DOHH2 (cell line): ENCODE measurements at regions not wholly inside any gene's neighbourhood (a gene's known extent, or its start where the extent isn't known, plus 50 kb on each side); places are given as distances from the start of the nearest gene placed in this dataset.

Experiments
- H3F3A ChIP-seq: fragments of 200-600 bp; sonication (generic), shearing (Covaris generic); 2 replicates; pipeline ENCODE4 v1.6.0; 2016; ENCODE audit warnings: antibody characterized with exemption, mild to moderate bottlenecking; ENCODE audit not compliant: control insufficient read depth, insufficient read depth
- H3K27ac ChIP-seq: fragments of 200-600 bp; sonication (generic); 2 replicates; pipeline ENCODE4 v1.5.1; 2014; ENCODE audit warnings: low read depth, mild to moderate bottlenecking, low read length, moderate library complexity
- H3K27me3 ChIP-seq: fragments of 200-600 bp; sonication (generic); 2 replicates; pipeline ENCODE4 v1.6.1; 2014; ENCODE audit warnings: mild to moderate bottlenecking, low read length, mixed read lengths; ENCODE audit not compliant: control insufficient read depth
- H3K36me3 ChIP-seq: fragments of 200-600 bp; sonication (generic); 2 replicates; pipeline ENCODE4 v1.6.1; 2014; ENCODE audit warnings: mild to moderate bottlenecking, low read length, moderate library complexity, mixed read lengths; ENCODE audit not compliant: control insufficient read depth
- H3K4me1 ChIP-seq: fragments of 200-600 bp; sonication (generic); 2 replicates; pipeline ENCODE4 v1.6.1; 2014; ENCODE audit warnings: mild to moderate bottlenecking, low read length, mixed read lengths; ENCODE audit not compliant: control insufficient read depth
- H3K4me2 ChIP-seq: fragments of 200-600 bp; sonication (generic); 2 replicates; pipeline ENCODE4 v1.6.0; 2014; ENCODE audit warnings: mild to moderate bottlenecking, low read length, moderate library complexity
- H3K4me3 ChIP-seq: fragments of 200-600 bp; sonication (generic); 2 replicates; pipeline ENCODE4 v1.5.1; 2014; ENCODE audit warnings: mild to moderate bottlenecking, low read length, mixed read lengths
- H3K79me2 ChIP-seq: fragments of 200-600 bp; sonication (generic); 2 replicates; pipeline ENCODE4 v1.6.1; 2014; ENCODE audit warnings: mild to moderate bottlenecking, low read length, mixed read lengths; ENCODE audit not compliant: control insufficient read depth
- H3K9me2 ChIP-seq: fragments of 200-600 bp; sonication (generic); replicated peaks from 2 replicates; pipeline ENCODE4 v1.6.1; 2014; ENCODE audit warnings: mild to moderate bottlenecking, low read length, mixed read lengths; ENCODE audit not compliant: control insufficient read depth
- H3K9me3 ChIP-seq: fragments of 200-600 bp; sonication (generic); 2 replicates; pipeline ENCODE4 v1.6.1; 2014; ENCODE audit warnings: antibody characterized with exemption, low read length, mixed read lengths; ENCODE audit not compliant: control insufficient read depth, insufficient read depth
- H4K20me1 ChIP-seq: fragments of 200-600 bp; sonication (generic); 2 replicates; pipeline ENCODE4 v1.6.0; 2014; ENCODE audit warnings: low read depth, mild to moderate bottlenecking, antibody characterized with exemption, low read length, moderate library complexity; ENCODE audit not compliant: control insufficient read depth, insufficient read depth
- EZH2phosphoT487 ChIP-seq: fragments of 200-600 bp; sonication (generic); IDR thresholded peaks from 2 replicates; pipeline ENCODE4 v1.6.1; 2017; ENCODE audit warnings: borderline replicate concordance, mild to moderate bottlenecking, antibody characterized with exemption, low read length, moderate library complexity, mixed read lengths
- TF ChIP-seq, protein P1 (sequence below): fragments of 200-600 bp; sonication (generic); IDR thresholded peaks from one replicate; pipeline ENCODE4 v1.5.1; 2014; ENCODE audit warnings: antibody characterized with exemption, mild to moderate bottlenecking, low read depth, low read length; ENCODE audit not compliant: poor library complexity, severe bottlenecking

DNA sequence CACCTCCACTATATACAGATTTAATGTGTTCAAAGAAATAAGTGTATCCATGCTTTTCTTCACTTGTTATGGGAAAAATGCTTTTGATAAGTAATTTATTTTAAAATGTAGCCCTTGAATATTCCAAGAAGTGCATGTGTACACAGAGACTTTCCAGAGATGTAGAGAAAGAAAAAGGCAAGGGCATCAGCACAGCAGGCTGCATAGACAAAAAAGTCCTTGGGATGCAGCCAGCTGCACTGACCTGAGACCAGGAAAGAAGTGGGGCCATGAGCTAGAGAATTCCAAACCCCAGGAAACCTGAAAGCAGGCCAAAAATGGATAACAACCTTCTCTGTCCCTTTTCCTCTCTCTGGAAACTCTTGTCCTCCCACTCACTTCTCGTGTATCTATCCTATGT, 51.6 kb upstream of the PRDM8 start:
- no peak for TF ChIP-seq EZH2phosphoT487
- TF ChIP-seq, protein P1, sequence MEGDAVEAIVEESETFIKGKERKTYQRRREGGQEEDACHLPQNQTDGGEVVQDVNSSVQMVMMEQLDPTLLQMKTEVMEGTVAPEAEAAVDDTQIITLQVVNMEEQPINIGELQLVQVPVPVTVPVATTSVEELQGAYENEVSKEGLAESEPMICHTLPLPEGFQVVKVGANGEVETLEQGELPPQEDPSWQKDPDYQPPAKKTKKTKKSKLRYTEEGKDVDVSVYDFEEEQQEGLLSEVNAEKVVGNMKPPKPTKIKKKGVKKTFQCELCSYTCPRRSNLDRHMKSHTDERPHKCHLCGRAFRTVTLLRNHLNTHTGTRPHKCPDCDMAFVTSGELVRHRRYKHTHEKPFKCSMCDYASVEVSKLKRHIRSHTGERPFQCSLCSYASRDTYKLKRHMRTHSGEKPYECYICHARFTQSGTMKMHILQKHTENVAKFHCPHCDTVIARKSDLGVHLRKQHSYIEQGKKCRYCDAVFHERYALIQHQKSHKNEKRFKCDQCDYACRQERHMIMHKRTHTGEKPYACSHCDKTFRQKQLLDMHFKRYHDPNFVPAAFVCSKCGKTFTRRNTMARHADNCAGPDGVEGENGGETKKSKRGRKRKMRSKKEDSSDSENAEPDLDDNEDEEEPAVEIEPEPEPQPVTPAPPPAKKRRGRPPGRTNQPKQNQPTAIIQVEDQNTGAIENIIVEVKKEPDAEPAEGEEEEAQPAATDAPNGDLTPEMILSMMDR, result no peak
- no peaks in the 10 kb centered on the region for H3K9me3 ChIP-seq
- no peak overlapping the region for H3K27ac ChIP-seq
- no peaks in the 10 kb centered on the region for H3K9me2 ChIP-seq
- H3K27me3 ChIP-seq, result no peaks in the 10 kb centered on the region
- H3F3A ChIP-seq, result no peaks in the 10 kb centered on the region
- no peak overlapping the region for H3K4me3 ChIP-seq
- H4K20me1 ChIP-seq, result no peaks in the 10 kb centered on the region
- no peaks in the 10 kb centered on the region for H3K4me1 ChIP-seq
- no peaks in the 10 kb centered on the region for H3K79me2 ChIP-seq
- H3K36me3 ChIP-seq, result no peaks in the 10 kb centered on the region
- no peak overlapping the region for H3K4me2 ChIP-seq

DNA sequence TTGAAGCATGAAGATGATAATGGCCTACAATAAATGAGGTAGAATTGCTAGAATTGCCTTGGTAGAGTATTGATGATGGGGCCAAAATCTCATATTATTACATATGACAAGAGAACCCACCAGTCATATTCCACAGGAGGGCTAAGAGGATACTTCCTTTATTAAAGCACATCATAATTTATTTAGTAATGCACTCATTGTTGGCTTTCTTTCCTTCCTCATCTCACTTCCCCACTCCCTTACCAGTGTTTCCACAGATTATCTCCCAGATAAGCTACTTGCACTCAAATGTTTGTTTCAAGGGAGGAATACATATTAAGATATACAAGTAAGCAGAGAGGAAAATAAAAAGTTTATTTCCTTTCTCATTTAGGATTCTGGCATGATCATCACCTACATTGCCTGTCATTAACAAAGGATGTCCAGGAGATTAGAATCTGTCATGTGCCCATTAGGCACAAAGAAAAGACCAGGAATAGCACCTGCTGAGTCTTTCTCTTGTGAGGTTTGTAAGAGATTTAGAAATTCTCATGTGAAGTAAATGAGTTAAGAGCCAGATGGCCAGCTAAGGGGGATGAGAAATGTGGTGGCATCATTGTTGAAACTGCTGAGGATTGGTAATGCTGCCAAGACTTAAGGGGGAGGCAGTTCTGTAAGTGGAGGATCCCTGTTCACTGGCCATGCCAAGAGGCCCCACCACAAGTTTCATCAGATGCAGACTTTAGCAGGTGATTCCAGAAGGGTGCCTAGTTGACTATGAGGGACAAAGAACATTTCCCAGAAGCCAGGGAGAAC, 52.4 kb upstream of the PRDM8 start:
- no peak overlapping the region for H3K27ac ChIP-seq
- TF ChIP-seq, protein P1, result no peak
- no peak for TF ChIP-seq EZH2phosphoT487

DNA sequence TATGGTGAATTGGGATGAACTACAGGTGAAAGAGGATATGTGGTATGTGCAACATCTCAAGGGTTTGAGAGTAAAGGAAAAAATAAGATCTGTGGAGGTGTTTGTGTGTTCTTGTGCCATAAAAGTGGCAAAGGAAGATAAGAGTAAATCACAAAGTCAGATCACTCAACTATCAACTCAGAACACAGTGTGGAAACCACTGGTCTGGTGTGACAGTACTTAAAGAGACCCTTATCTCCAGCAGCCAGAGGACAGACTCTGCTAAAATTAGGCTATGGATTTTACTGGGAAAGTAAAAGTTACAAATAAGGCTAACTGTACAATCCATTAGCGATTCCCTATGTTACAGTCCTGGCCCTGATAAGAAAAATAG, 54.0 kb upstream of the PRDM8 start:
- Histone ChIP-seq H3F3A (no peaks in the 10 kb centered on the region), H3K4me1 (no peaks in the 10 kb centered on the region), H3K79me2 (no peaks in the 10 kb centered on the region), H3K4me2 (no peak overlapping the region), H3K36me3 (no peaks in the 10 kb centered on the region), H3K4me3 (no peak overlapping the region), H3K9me3 (no peaks in the 10 kb centered on the region), H3K27me3 (no peaks in the 10 kb centered on the region), H3K27ac (no peak overlapping the region), H4K20me1 (no peaks in the 10 kb centered on the region), H3K9me2 (no peaks in the 10 kb centered on the region)
- TF ChIP-seq, protein P1, result no peak
- no peak for TF ChIP-seq EZH2phosphoT487

More for the DNA sequence above, 52.4 kb upstream of the PRDM8 start:
- no peak overlapping the region for H3K4me2 ChIP-seq
- H3K79me2 ChIP-seq, result no peaks in the 10 kb centered on the region
- H3K27me3 ChIP-seq, result no peaks in the 10 kb centered on the region
- H3K4me1 ChIP-seq, result no peaks in the 10 kb centered on the region
- no peaks in the 10 kb centered on the region for H3K9me2 ChIP-seq
- no peaks in the 10 kb centered on the region for H3K9me3 ChIP-seq
- no peaks in the 10 kb centered on the region for H4K20me1 ChIP-seq
- no peak overlapping the region for H3K4me3 ChIP-seq
- H3F3A ChIP-seq, result no peaks in the 10 kb centered on the region
- no peaks in the 10 kb centered on the region for H3K36me3 ChIP-seq
